HG02571 (cell line): ENCODE measurements at regions not wholly inside any gene's neighbourhood (a gene's known extent, or its start where the extent isn't known, plus 50 kb on each side); places are given as distances from the start of the nearest gene placed in this dataset.

Experiments used
- ATAC-seq: cut with Tn5 transposase; IDR thresholded peaks from one replicate; pipeline ENCODE4 v1.9.1; 2021; ENCODE audit warnings: mild to moderate bottlenecking, moderate library complexity; ENCODE audit not compliant: unreplicated experiment

GRCh38 chr18:60445341-60445740 is 72.8 kb upstream of the MC4R start:
- no peak for ATAC-seq

- no peak for ATAC-seq
These were observed 74.2 kb upstream of the MC4R start for GRCh38 chr18:60446821-60447220.

- no peak for ATAC-seq
These were observed 76.1 kb upstream of the MC4R start for GRCh38 chr18:60448487-60449267.

GRCh38 chr18:60452421-60452820 is 79.8 kb upstream of the MC4R start:
- ATAC-seq, result no peak

GRCh38 chr18:60466677-60467076 is 94.1 kb upstream of the MC4R start:
- ATAC-seq, result no peak

- ATAC-seq, result no peak
These were observed 97.0 kb upstream of the MC4R start for GRCh38 chr18:60469387-60470100.

GRCh38 chr18:60471652-60472051 is 99.1 kb upstream of the MC4R start:
- no peak for ATAC-seq

- ATAC-seq, result no peak
These were observed 112.6 kb upstream of the MC4R start for GRCh38 chr18:60485201-60485600.

- ATAC-seq, result no peak
These were observed 120.5 kb upstream of the MC4R start for GRCh38 chr18:60493066-60493465.

GRCh38 chr18:60499675-60500074 is 127.1 kb upstream of the MC4R start:
- no peak for ATAC-seq

GRCh38 chr18:60500960-60501359 is 128.4 kb upstream of the MC4R start:
- ATAC-seq, result no peak

- ATAC-seq, result no peak
These were observed 130.0 kb upstream of the MC4R start for GRCh38 chr18:60502591-60502990.

- no peak for ATAC-seq
These were observed 130.6 kb upstream of the MC4R start for GRCh38 chr18:60503199-60503598.

- no peak for ATAC-seq
These were observed 133.6 kb upstream of the MC4R start for GRCh38 chr18:60506190-60506589.

GRCh38 chr18:60506682-60507081 is 134.1 kb upstream of the MC4R start:
- ATAC-seq, result no peak

GRCh38 chr18:60508108-60508507 is 135.5 kb upstream of the MC4R start:
- ATAC-seq, result no peak

GRCh38 chr18:60534538-60534937 is 162.0 kb upstream of the MC4R start:
- no peak for ATAC-seq

GRCh38 chr18:60537074-60537473 is 164.5 kb upstream of the MC4R start:
- ATAC-seq, result no peak

GRCh38 chr18:60538891-60539290 is 166.3 kb upstream of the MC4R start:
- no peak for ATAC-seq

GRCh38 chr18:60541661-60542060 is 169.1 kb upstream of the MC4R start:
- ATAC-seq, result no peak

GRCh38 chr18:60543646-60544045 is 171.1 kb upstream of the MC4R start:
- no peak for ATAC-seq

- ATAC-seq, result no peak
These were observed 176.9 kb upstream of the MC4R start for GRCh38 chr18:60549338-60549960.
